Astrocyte of the cerebellum (primary cell): ENCODE measurements at regions not wholly inside any gene's neighbourhood (a gene's known extent, or its start where the extent isn't known, plus 50 kb on each side); places are given as distances from the start of the nearest gene placed in this dataset.

Experiments
- DNase-seq: peaks from one replicate; pipeline ENCODE4 v3.0.0-alpha.2; 2011; ENCODE audit warnings: low read depth
- H3K4me3 ChIP-seq: 2 replicates; pipeline ENCODE4 v1.5.1; 2011; ENCODE audit warnings: mild to moderate bottlenecking, low read depth, low read length, moderate library complexity
- in situ Hi-C: cut with HindIII; loops from 2 replicates; pipeline ENCODE4 v1.10.0; 2017; ENCODE audit warnings: low sequenced_read_pairs
- TF ChIP-seq, protein P1 (sequence below): IDR thresholded peaks from 2 replicates; pipeline ENCODE4 v1.5.1; 2012; ENCODE audit warnings: low read length, low read depth, moderate library complexity, mild to moderate bottlenecking; ENCODE audit errors: missing control alignments

DNA sequence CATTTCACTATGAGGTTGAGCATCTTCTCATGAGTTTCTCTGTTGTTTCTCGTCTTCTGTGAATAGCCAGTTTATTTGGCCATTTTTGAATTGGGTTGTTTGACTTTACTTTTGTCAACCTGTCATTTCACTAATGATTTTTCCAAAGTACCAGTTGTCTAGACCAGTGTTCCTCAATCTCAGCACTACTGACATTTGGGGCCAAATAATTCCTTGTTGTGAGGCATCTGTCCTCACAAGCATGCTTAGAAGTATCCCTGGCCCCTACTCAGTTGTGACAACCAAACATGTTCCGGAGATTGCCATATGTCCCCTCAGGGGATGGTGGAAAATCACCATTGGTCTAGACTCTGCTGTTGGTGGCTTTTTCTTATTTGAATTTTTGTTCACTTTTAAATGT lies 87.7 kb upstream of the GNAZ start:
- DNase-seq: no peak
- no peak overlapping the region for H3K4me3 ChIP-seq
- TF ChIP-seq, protein P1, sequence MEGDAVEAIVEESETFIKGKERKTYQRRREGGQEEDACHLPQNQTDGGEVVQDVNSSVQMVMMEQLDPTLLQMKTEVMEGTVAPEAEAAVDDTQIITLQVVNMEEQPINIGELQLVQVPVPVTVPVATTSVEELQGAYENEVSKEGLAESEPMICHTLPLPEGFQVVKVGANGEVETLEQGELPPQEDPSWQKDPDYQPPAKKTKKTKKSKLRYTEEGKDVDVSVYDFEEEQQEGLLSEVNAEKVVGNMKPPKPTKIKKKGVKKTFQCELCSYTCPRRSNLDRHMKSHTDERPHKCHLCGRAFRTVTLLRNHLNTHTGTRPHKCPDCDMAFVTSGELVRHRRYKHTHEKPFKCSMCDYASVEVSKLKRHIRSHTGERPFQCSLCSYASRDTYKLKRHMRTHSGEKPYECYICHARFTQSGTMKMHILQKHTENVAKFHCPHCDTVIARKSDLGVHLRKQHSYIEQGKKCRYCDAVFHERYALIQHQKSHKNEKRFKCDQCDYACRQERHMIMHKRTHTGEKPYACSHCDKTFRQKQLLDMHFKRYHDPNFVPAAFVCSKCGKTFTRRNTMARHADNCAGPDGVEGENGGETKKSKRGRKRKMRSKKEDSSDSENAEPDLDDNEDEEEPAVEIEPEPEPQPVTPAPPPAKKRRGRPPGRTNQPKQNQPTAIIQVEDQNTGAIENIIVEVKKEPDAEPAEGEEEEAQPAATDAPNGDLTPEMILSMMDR: no peak
- in situ Hi-C loops: no loop called here

DNA sequence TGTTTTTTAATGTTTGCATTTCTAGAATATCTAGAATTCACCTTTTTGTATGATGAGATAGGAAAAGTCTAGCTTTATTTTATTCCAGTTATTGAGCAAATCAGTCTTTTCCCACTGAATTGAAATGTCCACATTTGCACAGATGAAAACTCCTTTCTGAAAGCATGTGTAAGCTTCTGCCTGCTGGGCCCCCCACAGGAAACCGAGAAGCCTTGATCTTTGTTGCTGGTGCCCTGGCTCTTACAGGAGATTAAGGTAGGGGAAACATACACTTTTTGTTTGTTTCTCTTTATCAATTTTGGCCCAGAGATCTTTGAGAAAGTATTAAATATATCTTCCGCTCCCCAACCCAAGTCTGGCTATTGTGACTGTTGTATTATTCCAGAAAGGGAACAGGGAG lies 87.2 kb upstream of the GNAZ start:
- TF ChIP-seq, protein P1: no peak
- DNase-seq: no peak
- no peak overlapping the region for H3K4me3 ChIP-seq
- in situ Hi-C loops: no loop called here

DNA sequence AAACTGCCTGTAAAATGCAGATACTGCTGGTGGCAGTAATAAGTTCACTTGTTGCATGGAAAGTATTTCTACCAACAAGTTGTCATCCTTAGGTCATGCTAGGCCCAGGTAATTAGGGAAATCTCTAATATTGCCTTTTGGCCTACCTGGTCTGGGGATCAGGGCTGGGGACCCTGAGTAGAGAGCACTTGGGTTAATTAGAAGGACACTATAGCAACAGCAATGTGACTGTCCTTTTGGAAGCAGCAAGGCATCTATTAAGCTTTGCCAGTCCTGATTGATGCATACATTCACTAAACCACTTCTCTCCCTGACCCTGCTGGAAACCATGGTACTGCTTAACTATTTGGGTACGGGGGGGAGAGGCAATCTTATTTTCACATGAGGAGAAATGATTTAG lies 86.5 kb upstream of the GNAZ start:
- no peak for DNase-seq
- in situ Hi-C loops: no loop called here
- TF ChIP-seq, protein P1: no peak

DNA sequence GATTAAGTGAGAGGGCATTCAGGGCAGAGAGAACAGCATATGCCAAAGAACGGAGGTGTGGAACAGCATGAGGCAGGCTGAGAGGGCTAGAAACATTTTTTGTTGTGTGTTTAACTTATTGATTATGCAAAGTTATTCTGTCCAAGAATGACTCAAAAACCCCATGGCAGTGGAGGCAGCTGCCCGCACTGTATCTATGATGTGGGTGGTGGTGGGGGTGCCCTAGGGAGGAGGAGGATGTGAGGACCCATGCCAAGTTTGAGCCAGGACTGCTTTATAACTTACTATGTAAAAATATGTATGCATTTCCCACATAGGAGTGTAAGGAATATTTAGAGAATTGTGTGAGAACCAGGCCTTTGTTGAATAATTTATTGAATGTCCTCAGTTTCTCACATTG lies 85.4 kb upstream of the GNAZ start:
- TF ChIP-seq, protein P1: no peak
- no peak overlapping the region for H3K4me3 ChIP-seq
- in situ Hi-C loops: no loop called here
- no peak for DNase-seq

More for the DNA sequence above, 86.5 kb upstream of the GNAZ start:
- H3K4me3 ChIP-seq: no peak overlapping the region

DNA sequence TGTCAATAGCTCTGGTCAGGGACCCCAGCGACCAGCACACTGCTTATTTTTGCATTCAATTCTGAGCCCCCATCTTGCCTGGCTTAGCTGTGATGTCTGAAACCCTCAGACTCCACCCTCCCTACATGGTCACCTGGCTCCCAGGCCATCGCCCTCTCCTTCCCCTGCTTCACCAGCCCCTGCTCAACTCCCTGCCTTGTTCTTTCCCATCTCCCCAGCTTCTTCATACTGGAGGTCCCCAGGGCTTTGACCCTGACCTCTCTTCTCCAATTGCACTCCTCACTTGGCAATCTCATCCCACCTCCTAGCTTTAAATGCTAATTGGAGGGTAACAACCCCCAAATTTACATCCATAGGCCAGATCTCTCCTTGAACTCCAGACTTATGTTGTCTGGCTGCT lies 84.3 kb upstream of the GNAZ start:
- TF ChIP-seq, protein P1: no peak
- no peak for DNase-seq
- H3K4me3 ChIP-seq: no peak overlapping the region
- in situ Hi-C loops: no loop called here

DNA sequence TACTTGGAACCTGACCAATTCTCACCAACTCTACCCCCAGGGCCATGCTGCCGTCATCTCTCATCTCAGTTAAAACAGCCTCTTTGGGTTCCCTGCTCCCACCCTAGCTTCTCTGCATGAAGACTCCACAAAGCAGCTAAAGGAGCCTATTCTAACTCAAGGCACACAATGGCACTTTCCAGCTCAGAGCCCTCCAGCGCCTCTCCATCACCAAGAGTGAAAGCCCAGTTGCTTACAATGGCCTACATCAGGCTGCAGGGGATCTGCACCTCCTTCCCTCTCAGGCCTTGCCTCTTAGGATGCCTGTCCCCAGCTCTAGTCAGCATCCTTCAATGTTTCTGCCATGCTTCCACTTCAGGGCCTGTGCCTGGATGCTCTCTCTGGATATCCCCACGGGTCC lies 83.7 kb upstream of the GNAZ start:
- TF ChIP-seq, protein P1: no peak
- H3K4me3 ChIP-seq: no peak overlapping the region
- no peak for DNase-seq
- in situ Hi-C loops: no loop called here

DNA sequence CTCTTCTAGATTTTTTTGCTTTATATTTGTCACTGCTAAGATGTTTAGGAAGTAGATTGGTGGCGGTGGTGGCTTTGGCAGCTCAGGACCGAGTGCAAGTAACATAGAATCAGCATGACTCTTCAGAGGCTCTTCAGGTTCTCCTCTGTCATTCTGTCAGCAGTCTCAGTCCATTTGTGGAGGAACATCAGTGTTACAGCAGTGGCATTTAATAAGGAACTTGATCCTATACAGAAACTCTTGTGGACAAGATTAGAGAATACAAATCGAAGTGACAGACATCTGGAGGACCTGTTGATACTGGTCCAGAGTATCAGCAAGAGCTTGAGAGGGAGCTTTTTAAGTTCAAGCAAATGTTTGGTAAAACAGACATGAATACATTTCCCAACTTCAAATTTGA lies 82.2 kb upstream of the GNAZ start:
- in situ Hi-C loops: no loop called here
- TF ChIP-seq, protein P1: no peak
- no peak overlapping the region for H3K4me3 ChIP-seq
- DNase-seq: no peak
